ENCODE measurements at regions not wholly inside any gene's neighbourhood (a gene's known extent, or its start where the extent isn't known, plus 50 kb on each side); places are given as distances from the start of the nearest gene placed in this dataset.

DNA sequence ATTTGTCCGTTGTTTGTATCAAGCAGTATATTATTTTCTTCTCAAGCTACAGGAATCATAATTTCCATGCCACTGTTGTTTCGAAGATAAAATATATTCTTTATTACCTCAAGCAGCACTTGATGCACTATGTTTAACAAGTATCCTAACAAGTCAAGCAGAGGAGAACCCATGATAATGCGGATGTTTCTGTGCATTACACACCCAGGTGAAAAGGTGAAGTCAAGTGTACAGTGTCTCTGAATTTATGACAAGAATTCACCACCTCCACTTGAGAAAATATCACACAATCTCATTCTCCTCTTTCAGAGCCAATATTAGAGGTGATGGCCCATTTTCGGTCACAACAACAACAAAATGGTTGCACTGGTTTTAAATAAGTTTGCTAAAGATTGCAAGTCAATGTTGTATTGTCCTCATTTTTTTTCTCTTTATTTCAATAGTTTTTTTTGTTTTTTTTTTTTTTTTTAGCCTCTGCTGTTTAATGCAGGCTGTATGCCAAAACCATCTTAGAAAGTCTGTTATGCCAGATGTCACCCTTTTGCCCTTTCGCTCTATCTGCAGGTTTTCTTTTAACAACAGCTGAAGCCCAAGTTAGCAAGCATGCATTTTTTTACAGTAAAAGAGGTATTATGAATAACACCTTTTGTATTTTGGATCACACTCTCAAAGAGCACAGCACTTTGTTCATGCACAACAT is 568.7 kb upstream of the LRRN3 start:
- no peaks in the 10 kb centered on the region for H3K27me3 ChIP-seq (ENCODE audit: control insufficient read depth in 2 of 2, insufficient read depth in 2 of 2, low read length in 2 of 2)
- Mint-ChIP-seq H3K36me3 (no peaks in the 10 kb centered on the region), H3K4me1 (no peaks in the 10 kb centered on the region), H3K27ac (no peak overlapping the region), H3K4me3 (no peak overlapping the region), H3K27me3 (ENCODE audit: low read depth in 3 of 3) (peaks cover 0 to 2% (median 0%) of the 10 kb centered on the region in 3 donors), H3K9me3 (peaks cover 14 to 39% (median 25%) of the 10 kb centered on the region in 7 donors)
- H3K79me2 ChIP-seq (ENCODE audit: insufficient read depth, low read length) = no peaks in the 10 kb centered on the region
- no peak for DNase-seq
- H4K20me1 ChIP-seq (ENCODE audit: insufficient read depth, low read length) = no peaks in the 10 kb centered on the region
- no CpG with 5 or more reads among the region's 5 CpGs for WGBS (ENCODE audit: insufficient coverage)
- no peak overlapping the region for H3K4me3 ChIP-seq (replicated peaks in 1 of 3; ENCODE audit: low read depth in 2 of 3, low read length in 3 of 3)
- H3K27ac ChIP-seq (ENCODE audit: low read depth in 1 of 2, low read length in 2 of 2) = no peak overlapping the region
- no peak overlapping the region for H3K4me2 ChIP-seq (replicated peaks; ENCODE audit: extremely low read depth, low read length, poor library complexity, severe bottlenecking)
- intact Hi-C loops (cut with micrococcal nuclease) = no loop called here
- no peaks in the 10 kb centered on the region for H3K4me1 ChIP-seq (ENCODE audit: control insufficient read depth in 1 of 2, insufficient read depth in 2 of 2, low read length in 2 of 2)
- no peak overlapping the region for H2AFZ ChIP-seq (ENCODE audit: insufficient read depth, low read depth, low read length, poor library complexity, severe bottlenecking)
- TF ChIP-seq, protein P1, sequence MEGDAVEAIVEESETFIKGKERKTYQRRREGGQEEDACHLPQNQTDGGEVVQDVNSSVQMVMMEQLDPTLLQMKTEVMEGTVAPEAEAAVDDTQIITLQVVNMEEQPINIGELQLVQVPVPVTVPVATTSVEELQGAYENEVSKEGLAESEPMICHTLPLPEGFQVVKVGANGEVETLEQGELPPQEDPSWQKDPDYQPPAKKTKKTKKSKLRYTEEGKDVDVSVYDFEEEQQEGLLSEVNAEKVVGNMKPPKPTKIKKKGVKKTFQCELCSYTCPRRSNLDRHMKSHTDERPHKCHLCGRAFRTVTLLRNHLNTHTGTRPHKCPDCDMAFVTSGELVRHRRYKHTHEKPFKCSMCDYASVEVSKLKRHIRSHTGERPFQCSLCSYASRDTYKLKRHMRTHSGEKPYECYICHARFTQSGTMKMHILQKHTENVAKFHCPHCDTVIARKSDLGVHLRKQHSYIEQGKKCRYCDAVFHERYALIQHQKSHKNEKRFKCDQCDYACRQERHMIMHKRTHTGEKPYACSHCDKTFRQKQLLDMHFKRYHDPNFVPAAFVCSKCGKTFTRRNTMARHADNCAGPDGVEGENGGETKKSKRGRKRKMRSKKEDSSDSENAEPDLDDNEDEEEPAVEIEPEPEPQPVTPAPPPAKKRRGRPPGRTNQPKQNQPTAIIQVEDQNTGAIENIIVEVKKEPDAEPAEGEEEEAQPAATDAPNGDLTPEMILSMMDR (IDR thresholded peaks at IDR 0.05) = no peak
- H3K36me3 ChIP-seq (replicated peaks in 1 of 2; ENCODE audit: control insufficient read depth in 1 of 2, insufficient read depth in 2 of 2, low read length in 2 of 2) = no peaks in the 10 kb centered on the region
- H3K9me3 ChIP-seq (replicated peaks in 1 of 2; ENCODE audit: control insufficient read depth in 1 of 2, insufficient read depth in 1 of 2, low read length in 2 of 2) = peaks cover 25 to 38% of the 10 kb centered on the region in 2 donors
- H3K9ac ChIP-seq (ENCODE audit: insufficient read depth, low read length, poor library complexity, severe bottlenecking) = no peak overlapping the region

DNA sequence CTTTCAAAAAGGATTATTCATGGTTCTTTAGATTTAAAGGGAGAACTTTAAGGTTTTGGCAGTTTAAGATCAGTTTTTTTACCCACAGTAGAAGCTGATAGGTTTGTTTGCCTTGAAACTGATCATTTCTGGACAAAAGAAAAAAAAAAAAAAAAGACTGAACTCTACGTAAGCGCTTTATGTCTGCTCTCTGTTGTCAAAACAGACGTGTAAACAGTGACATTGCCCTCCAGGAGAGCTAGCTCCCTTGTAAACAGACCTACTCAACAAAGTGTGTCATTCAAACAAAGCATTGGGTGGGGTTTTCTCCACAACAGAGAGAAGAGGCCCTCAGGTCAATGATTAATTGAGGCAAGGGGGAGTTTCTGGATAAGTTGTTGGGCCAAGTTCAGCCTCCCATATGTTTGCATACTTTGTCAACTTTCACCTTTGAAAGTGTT is 568.1 kb upstream of the LRRN3 start:
- H3K27me3 ChIP-seq (ENCODE audit: control insufficient read depth in 2 of 2, insufficient read depth in 2 of 2, low read length in 2 of 2) = no peaks in the 10 kb centered on the region
- H3K4me3 ChIP-seq (replicated peaks in 1 of 3; ENCODE audit: low read depth in 2 of 3, low read length in 3 of 3) = no peak overlapping the region
- peaks cover 25 to 38% of the 10 kb centered on the region in 2 donors for H3K9me3 ChIP-seq (replicated peaks in 1 of 2; ENCODE audit: control insufficient read depth in 1 of 2, insufficient read depth in 1 of 2, low read length in 2 of 2)
- peaks cover 0 to 2% (median 0%) of the 10 kb centered on the region in 3 donors for H3K27me3 Mint-ChIP-seq (ENCODE audit: low read depth in 3 of 3)
- peaks cover 12 to 39% (median 24%) of the 10 kb centered on the region in 7 donors for H3K9me3 Mint-ChIP-seq
- H2AFZ ChIP-seq (ENCODE audit: insufficient read depth, low read depth, low read length, poor library complexity, severe bottlenecking) = no peak overlapping the region
- no peak overlapping the region for H3K27ac Mint-ChIP-seq
- intact Hi-C loops (cut with micrococcal nuclease) = no loop called here
- no CpG with 5 or more reads among the region's 3 CpGs for WGBS (ENCODE audit: insufficient coverage)
- H3K36me3 ChIP-seq (replicated peaks in 1 of 2; ENCODE audit: control insufficient read depth in 1 of 2, insufficient read depth in 2 of 2, low read length in 2 of 2) = no peaks in the 10 kb centered on the region
- no peaks in the 10 kb centered on the region for H3K36me3 Mint-ChIP-seq
- H3K4me2 ChIP-seq (replicated peaks; ENCODE audit: extremely low read depth, low read length, poor library complexity, severe bottlenecking) = no peak overlapping the region
- H3K79me2 ChIP-seq (ENCODE audit: insufficient read depth, low read length) = no peaks in the 10 kb centered on the region
- no peaks in the 10 kb centered on the region for H4K20me1 ChIP-seq (ENCODE audit: insufficient read depth, low read length)
- H3K4me1 ChIP-seq (ENCODE audit: control insufficient read depth in 1 of 2, insufficient read depth in 2 of 2, low read length in 2 of 2) = no peaks in the 10 kb centered on the region
- H3K4me1 Mint-ChIP-seq = no peaks in the 10 kb centered on the region
- TF ChIP-seq, protein P1 (IDR thresholded peaks at IDR 0.05) = no peak
- no peak overlapping the region for H3K9ac ChIP-seq (ENCODE audit: insufficient read depth, low read length, poor library complexity, severe bottlenecking)
- H3K4me3 Mint-ChIP-seq = no peak overlapping the region
- no peak overlapping the region for H3K27ac ChIP-seq (ENCODE audit: low read depth in 1 of 2, low read length in 2 of 2)
- DNase-seq = no peak
